ENCODE measurements at regions not wholly inside any gene's neighbourhood (a gene's known extent, or its start where the extent isn't known, plus 50 kb on each side); places are given as distances from the start of the nearest gene placed in this dataset.

DNA sequence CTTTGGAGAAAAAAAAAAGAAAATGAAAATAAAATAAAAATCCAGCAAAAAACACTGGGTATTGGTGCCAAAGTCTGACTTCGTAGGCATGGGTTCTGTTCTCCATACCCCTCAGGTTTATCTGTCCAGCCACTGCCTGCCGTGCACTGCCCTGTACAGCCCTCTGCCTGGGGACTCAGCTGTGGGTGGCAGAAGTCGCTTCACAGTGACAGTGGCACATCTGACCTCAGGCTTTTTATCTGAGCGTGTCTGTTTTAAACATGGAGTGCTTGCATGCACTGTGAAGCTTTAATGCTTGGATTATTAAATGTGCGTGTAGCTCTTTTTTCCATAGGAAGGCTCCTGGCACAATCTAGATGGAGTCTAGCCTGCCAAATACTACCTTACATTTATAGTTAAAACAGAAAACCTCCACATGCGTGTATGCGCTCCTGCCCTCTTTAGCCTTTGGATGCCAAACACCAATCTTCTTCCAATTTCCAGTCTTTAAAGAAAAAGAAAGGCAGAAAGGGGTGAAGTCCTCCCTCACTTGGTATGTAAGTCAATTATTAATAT lies 375.5 kb downstream of the UTRN start:
- Histone ChIP-seq H3K27ac (no peak overlapping the region), H3K27me3 (no peaks in the 10 kb centered on the region), H3K36me3 (no peaks in the 10 kb centered on the region), H3K4me3 (no peak overlapping the region), H3K9me3 (no peaks in the 10 kb centered on the region), H3K4me1 (peaks cover 0 to 33% (median 0%) of the 10 kb centered on the region in 3 donors)
- ATAC-seq = no peak
- WGBS, 2 donors (ENCODE audit: low coverage in 1 of 2) = 76 to 92% methylated on average over 4 to 7 of the region's 7 CpGs
- TF ChIP-seq EP300 (IDR thresholded peaks at IDR 0.05) = no peak
- TF ChIP-seq, protein P1, sequence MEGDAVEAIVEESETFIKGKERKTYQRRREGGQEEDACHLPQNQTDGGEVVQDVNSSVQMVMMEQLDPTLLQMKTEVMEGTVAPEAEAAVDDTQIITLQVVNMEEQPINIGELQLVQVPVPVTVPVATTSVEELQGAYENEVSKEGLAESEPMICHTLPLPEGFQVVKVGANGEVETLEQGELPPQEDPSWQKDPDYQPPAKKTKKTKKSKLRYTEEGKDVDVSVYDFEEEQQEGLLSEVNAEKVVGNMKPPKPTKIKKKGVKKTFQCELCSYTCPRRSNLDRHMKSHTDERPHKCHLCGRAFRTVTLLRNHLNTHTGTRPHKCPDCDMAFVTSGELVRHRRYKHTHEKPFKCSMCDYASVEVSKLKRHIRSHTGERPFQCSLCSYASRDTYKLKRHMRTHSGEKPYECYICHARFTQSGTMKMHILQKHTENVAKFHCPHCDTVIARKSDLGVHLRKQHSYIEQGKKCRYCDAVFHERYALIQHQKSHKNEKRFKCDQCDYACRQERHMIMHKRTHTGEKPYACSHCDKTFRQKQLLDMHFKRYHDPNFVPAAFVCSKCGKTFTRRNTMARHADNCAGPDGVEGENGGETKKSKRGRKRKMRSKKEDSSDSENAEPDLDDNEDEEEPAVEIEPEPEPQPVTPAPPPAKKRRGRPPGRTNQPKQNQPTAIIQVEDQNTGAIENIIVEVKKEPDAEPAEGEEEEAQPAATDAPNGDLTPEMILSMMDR (IDR thresholded peaks at IDR 0.05) = no peak
- no peak for TF ChIP-seq POLR2A (IDR thresholded peaks at IDR 0.05)
- no peak for TF ChIP-seq POLR2AphosphoS5 (IDR thresholded peaks at IDR 0.05)

DNA sequence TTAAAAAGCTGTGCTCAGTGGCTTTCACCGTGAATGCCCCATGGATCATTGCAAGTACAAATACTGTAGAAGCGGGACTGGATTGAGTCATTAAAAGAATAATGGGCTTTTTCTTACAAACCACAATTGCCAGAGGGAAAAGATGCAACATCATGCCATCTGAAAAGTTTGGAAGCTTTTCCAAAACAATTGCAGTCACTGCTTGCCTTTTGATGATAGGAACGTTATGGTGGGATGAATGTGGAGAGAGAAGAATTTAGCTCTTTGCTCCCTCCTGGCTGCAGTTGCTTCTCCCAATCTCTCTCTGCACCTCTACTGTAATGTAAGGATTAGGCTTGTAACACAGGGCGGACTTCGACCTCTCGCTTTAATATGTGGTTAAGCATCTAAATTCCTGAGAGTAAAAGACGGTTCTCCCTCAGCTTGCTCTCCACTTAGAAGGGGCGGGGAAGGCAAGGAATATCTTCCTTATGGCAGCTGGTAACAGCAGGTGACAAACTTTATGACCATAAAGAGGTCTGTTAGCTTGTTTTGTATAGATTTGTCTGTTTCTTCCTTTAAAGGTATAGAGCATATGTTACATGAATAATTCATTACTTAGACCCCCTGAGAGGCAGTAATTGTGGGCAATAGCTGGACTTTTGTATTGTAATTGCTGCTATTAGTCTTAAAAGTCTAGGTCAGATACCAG lies 376.1 kb downstream of the UTRN start:
- Histone ChIP-seq H3K27me3 (no peaks in the 10 kb centered on the region), H3K4me1 (peaks cover 0 to 28% (median 0%) of the 10 kb centered on the region in 3 donors), H3K9me3 (no peaks in the 10 kb centered on the region), H3K4me3 (no peak overlapping the region), H3K36me3 (no peaks in the 10 kb centered on the region), H3K27ac (no peak overlapping the region)
- 79 to 93% methylated on average over 5 to 8 of the region's 8 CpGs for WGBS, 2 donors (ENCODE audit: low coverage in 1 of 2)
- no peak for TF ChIP-seq POLR2AphosphoS5 (IDR thresholded peaks at IDR 0.05)
- TF ChIP-seq POLR2A (IDR thresholded peaks at IDR 0.05) = no peak
- TF ChIP-seq, protein P1 (IDR thresholded peaks at IDR 0.05) = no peak
- no peak for TF ChIP-seq EP300 (IDR thresholded peaks at IDR 0.05)
- no peak for ATAC-seq

DNA sequence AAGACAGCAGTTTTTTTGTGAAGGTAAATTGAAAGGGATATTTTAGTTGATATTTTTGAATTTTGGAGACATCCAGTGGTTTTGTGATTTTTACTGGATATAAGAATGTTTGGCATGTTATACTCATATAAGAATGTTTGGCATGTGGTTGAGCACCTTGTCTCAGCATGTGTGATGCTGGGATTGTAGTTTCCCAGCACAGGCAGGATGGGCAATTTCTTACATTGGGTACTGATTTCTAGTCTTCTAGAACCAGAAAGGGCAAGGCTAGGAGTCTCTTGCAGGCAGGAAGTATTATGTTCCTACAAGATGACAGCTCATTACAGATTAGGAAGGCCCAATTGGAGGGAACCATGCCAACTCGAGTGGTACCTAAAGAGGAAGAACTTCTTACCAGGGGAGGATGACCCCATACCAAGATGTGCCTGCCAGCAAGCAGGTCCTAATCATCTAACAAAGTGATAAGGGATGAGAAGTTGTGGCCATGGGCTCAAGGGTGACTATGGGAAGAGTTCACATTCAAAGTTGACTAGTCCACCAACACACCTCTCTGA lies 377.8 kb downstream of the UTRN start:
- no peak for TF ChIP-seq POLR2AphosphoS5 (IDR thresholded peaks at IDR 0.05)
- TF ChIP-seq, protein P1 (IDR thresholded peaks at IDR 0.05) = no peak
- Histone ChIP-seq H3K4me1 (peaks cover 0 to 23% (median 0%) of the 10 kb centered on the region in 3 donors), H3K9me3 (no peaks in the 10 kb centered on the region), H3K4me3 (no peak overlapping the region), H3K27ac (no peak overlapping the region), H3K27me3 (no peaks in the 10 kb centered on the region), H3K36me3 (no peaks in the 10 kb centered on the region)
- WGBS, 2 donors (ENCODE audit: low coverage in 1 of 2) = 80 to 90% methylated on average over 1 of the region's 1 CpG
- no peak for ATAC-seq

DNA sequence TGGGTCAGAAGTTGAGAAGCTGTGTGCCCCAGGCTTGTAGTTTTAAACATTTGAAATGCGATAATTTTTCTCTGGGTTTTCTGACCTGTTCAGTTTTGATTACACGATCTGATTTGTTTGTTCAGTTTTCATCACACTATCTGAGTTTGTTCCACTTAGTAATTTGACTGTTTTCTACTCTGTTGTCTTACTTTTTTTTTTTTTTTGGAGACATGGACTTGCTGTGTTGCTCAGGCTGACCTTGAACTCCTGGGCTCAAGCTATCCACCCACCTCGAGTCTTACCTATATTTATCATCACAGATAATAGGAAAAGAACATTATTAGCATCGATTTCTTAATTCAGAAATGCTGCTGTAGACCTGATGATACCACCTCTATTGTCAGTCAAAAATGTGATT lies 379.1 kb downstream of the UTRN start:
- WGBS, 2 donors (ENCODE audit: low coverage in 1 of 2) = 80 to 100% methylated on average over 2 to 4 of the region's 4 CpGs

More for the DNA sequence above, 379.1 kb downstream of the UTRN start:
- Histone ChIP-seq H3K36me3 (no peaks in the 10 kb centered on the region), H3K9me3 (no peaks in the 10 kb centered on the region), H3K4me3 (no peak overlapping the region), H3K4me1 (peaks cover 0 to 17% (median 0%) of the 10 kb centered on the region in 3 donors), H3K27ac (no peak overlapping the region), H3K27me3 (no peaks in the 10 kb centered on the region)
- TF ChIP-seq EP300 (IDR thresholded peaks at IDR 0.05) (no peak), POLR2A (IDR thresholded peaks at IDR 0.05) (no peak), POLR2AphosphoS5 (IDR thresholded peaks at IDR 0.05) (no peak)
- TF ChIP-seq, protein P1 (IDR thresholded peaks at IDR 0.05) = no peak
- ATAC-seq = no peak

Measured in gastroesophageal sphincter (tissue), 4 donors.